D721Med (cell line): ENCODE measurements at regions not wholly inside any gene's neighbourhood (a gene's known extent, or its start where the extent isn't known, plus 50 kb on each side); places are given as distances from the start of the nearest gene placed in this dataset.
A peak's percentile ranks its signal among the peaks of the same experiment; 100 is the strongest.

Experiments
- DNase-seq: peaks from one replicate; pipeline ENCODE4 v3.0.0; 2011; ENCODE audit warnings: low spot score; ENCODE audit not compliant: insufficient read length
- FAIRE-seq: peaks from 2 replicates; lab custom pipeline; 2011; peaks lifted over from hg19 to GRCh38; lab: Jason Lieb, UNC
- CTCF ChIP-seq: IDR thresholded peaks from 2 replicates; pipeline ENCODE4 v1.5.1; 2012; ENCODE audit warnings: mild to moderate bottlenecking, control low read depth; ENCODE audit not compliant: insufficient read depth; ENCODE audit errors: missing control alignments

GRCh38 chr7:67866812-67867211, 870.2 kb downstream of the TYW1 start:
- DNase-seq (no peak), FAIRE-seq (no peak)
- no peak for TF ChIP-seq CTCF

- DNase-seq: peak; percentile 58
- FAIRE-seq: peak; percentile 70
- TF ChIP-seq CTCF: no peak
Measured at GRCh38 chr7:67870396-67870795, 873.8 kb downstream of the TYW1 start.

GRCh38 chr7:67875558-67875957, 878.9 kb downstream of the TYW1 start:
- FAIRE-seq: no peak
- DNase-seq: no peak
- no peak for TF ChIP-seq CTCF

GRCh38 chr7:67878808-67879207, 882.2 kb downstream of the TYW1 start:
- FAIRE-seq (no peak), DNase-seq (no peak)
- TF ChIP-seq CTCF: no peak

- no peak for DNase-seq
- TF ChIP-seq CTCF: no peak
- no peak for FAIRE-seq
Measured at GRCh38 chr7:67882843-67883242, 886.2 kb downstream of the TYW1 start.

- TF ChIP-seq CTCF: no peak
- FAIRE-seq (no peak), DNase-seq (no peak)
Measured at GRCh38 chr7:67890316-67890715, 893.7 kb downstream of the TYW1 start.

GRCh38 chr7:67894746-67895145, 898.1 kb downstream of the TYW1 start:
- FAIRE-seq (no peak), DNase-seq (no peak)
- TF ChIP-seq CTCF: no peak
